A673 (cell line): ENCODE measurements at regions not wholly inside any gene's neighbourhood (a gene's known extent, or its start where the extent isn't known, plus 50 kb on each side); places are given as distances from the start of the nearest gene placed in this dataset.

Source experiments
- EZH2 ChIP-seq: fragments of 200-600 bp; sonication (generic); IDR thresholded peaks from 2 replicates; pipeline ENCODE4 v1.6.1; 2017; ENCODE audit warnings: borderline replicate concordance, low read depth, mild to moderate bottlenecking, mixed read lengths, antibody characterized with exemption, low read length; ENCODE audit not compliant: poor library complexity, severe bottlenecking
- TF ChIP-seq, protein P1 (sequence below): fragments of 300-800, 200-600 bp; sonication (generic); conservative IDR thresholded peaks from 2 replicates; pipeline ENCODE4 v1.5.1; 2017; ENCODE audit warnings: low read depth, mild to moderate bottlenecking, antibody characterized with exemption, low read length, moderate library complexity, mixed read lengths

- TF ChIP-seq, protein P1, sequence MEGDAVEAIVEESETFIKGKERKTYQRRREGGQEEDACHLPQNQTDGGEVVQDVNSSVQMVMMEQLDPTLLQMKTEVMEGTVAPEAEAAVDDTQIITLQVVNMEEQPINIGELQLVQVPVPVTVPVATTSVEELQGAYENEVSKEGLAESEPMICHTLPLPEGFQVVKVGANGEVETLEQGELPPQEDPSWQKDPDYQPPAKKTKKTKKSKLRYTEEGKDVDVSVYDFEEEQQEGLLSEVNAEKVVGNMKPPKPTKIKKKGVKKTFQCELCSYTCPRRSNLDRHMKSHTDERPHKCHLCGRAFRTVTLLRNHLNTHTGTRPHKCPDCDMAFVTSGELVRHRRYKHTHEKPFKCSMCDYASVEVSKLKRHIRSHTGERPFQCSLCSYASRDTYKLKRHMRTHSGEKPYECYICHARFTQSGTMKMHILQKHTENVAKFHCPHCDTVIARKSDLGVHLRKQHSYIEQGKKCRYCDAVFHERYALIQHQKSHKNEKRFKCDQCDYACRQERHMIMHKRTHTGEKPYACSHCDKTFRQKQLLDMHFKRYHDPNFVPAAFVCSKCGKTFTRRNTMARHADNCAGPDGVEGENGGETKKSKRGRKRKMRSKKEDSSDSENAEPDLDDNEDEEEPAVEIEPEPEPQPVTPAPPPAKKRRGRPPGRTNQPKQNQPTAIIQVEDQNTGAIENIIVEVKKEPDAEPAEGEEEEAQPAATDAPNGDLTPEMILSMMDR, result no peak
- TF ChIP-seq EZH2, result no peak
These were observed 139.9 kb upstream of the PRLR start for GRCh38 chr5:35369965-35370790.
